Limb (tissue), 2 donors: ENCODE measurements at regions not wholly inside any gene's neighbourhood (a gene's known extent, or its start where the extent isn't known, plus 50 kb on each side); places are given as distances from the start of the nearest gene placed in this dataset.

ENCODE experiments used
- DNase-seq, 2 donors: peaks; one replicate each; pipeline ENCODE4 v3.0.0-alpha.2; 2016; ENCODE audit errors: extremely low spot score in 2 of 2

- no peak for DNase-seq
Measured at GRCh38 chr18:10274301-10274700, 180.1 kb upstream of the APCDD1 start.

- DNase-seq = no peak
Measured at GRCh38 chr18:10275486-10275885, 178.9 kb upstream of the APCDD1 start.

GRCh38 chr18:10278265-10278664 lies 176.2 kb upstream of the APCDD1 start:
- no peak for DNase-seq

- DNase-seq = no peak
Measured at GRCh38 chr18:10279471-10279870, 175.0 kb upstream of the APCDD1 start.

- DNase-seq = no peak
Measured at GRCh38 chr18:10279905-10280644, 174.4 kb upstream of the APCDD1 start.

GRCh38 chr18:10284540-10285282 lies 169.7 kb upstream of the APCDD1 start:
- DNase-seq = no peak

GRCh38 chr18:10285283-10285640 lies 169.2 kb upstream of the APCDD1 start:
- DNase-seq = no peak

- DNase-seq = no peak
Measured at GRCh38 chr18:10286580-10287150, 167.8 kb upstream of the APCDD1 start.

- no peak for DNase-seq
Measured at GRCh38 chr18:10289251-10289650, 165.2 kb upstream of the APCDD1 start.

- no peak for DNase-seq
Measured at GRCh38 chr18:10289951-10290637, 164.3 kb upstream of the APCDD1 start.

- DNase-seq = no peak
Measured at GRCh38 chr18:10290638-10291235, 163.7 kb upstream of the APCDD1 start.

- DNase-seq = no peak
Measured at GRCh38 chr18:10291568-10291981, 162.9 kb upstream of the APCDD1 start.

- no peak for DNase-seq
Measured at GRCh38 chr18:10293966-10294365, 160.5 kb upstream of the APCDD1 start.

GRCh38 chr18:10295751-10296150 lies 158.7 kb upstream of the APCDD1 start:
- DNase-seq = no peak

GRCh38 chr18:10296491-10296890 lies 157.9 kb upstream of the APCDD1 start:
- no peak for DNase-seq

- no peak for DNase-seq
Measured at GRCh38 chr18:10297086-10297485, 157.3 kb upstream of the APCDD1 start.

GRCh38 chr18:10298346-10298745 lies 156.1 kb upstream of the APCDD1 start:
- no peak for DNase-seq

GRCh38 chr18:10299643-10300042 lies 154.8 kb upstream of the APCDD1 start:
- no peak for DNase-seq

- DNase-seq = no peak
Measured at GRCh38 chr18:10300739-10301138, 153.7 kb upstream of the APCDD1 start.

GRCh38 chr18:10301831-10302483 lies 152.5 kb upstream of the APCDD1 start:
- DNase-seq = no peak

GRCh38 chr18:10303171-10303570 lies 151.3 kb upstream of the APCDD1 start:
- DNase-seq = no peak
